GM23338 (cell line): ENCODE measurements at regions not wholly inside any gene's neighbourhood (a gene's known extent, or its start where the extent isn't known, plus 50 kb on each side); places are given as distances from the start of the nearest gene placed in this dataset.

ENCODE experiments used
- ATAC-seq: fragments of 200-7000 bp; cut with Tn5 transposase; 3 replicates; pipeline ENCODE4 v1.9.1; 2020
- DNase-seq: peaks from one replicate; pipeline ENCODE4 v3.0.0-alpha.2; 2015; ENCODE audit warnings: low spot score
- H2AFZ ChIP-seq: fragments of 200-600 bp; sonication (generic); 2 replicates; pipeline ENCODE4 v1.8.0; 2016; ENCODE audit warnings: antibody characterized with exemption, mild to moderate bottlenecking, moderate library complexity
- H3F3A ChIP-seq: fragments of 200-600 bp; sonication (generic); replicated peaks from 2 replicates; pipeline ENCODE4 v1.8.0; 2017; ENCODE audit warnings: antibody characterized with exemption, mixed run types, low read depth
- H3K27ac ChIP-seq: fragments of 200-600 bp; sonication (generic); 2 replicates; pipeline ENCODE4 v1.6.1; 2016; ENCODE audit warnings: low read depth
- H3K27me3 ChIP-seq: fragments of 200-600 bp; sonication (generic); 2 replicates; pipeline ENCODE4 v1.8.0; 2016; ENCODE audit warnings: mild to moderate bottlenecking, mixed run types, moderate library complexity; ENCODE audit not compliant: insufficient read depth
- H3K36me3 ChIP-seq: fragments of 200-600 bp; sonication (generic); 2 replicates; pipeline ENCODE4 v1.8.0; 2016; ENCODE audit warnings: mild to moderate bottlenecking; ENCODE audit not compliant: insufficient read depth
- H3K4me1 ChIP-seq: fragments of 200-600 bp; sonication (generic); 2 replicates; pipeline ENCODE4 v1.8.0; 2016; ENCODE audit warnings: mild to moderate bottlenecking, moderate library complexity; ENCODE audit not compliant: insufficient read depth
- H3K4me2 ChIP-seq: fragments of 200-600 bp; sonication (generic); 2 replicates; pipeline ENCODE4 v1.7.1; 2017; ENCODE audit warnings: mixed run types
- H3K4me3 ChIP-seq: fragments of 200-600 bp; sonication (generic); 2 replicates; pipeline ENCODE4 v1.6.1; 2016; ENCODE audit warnings: mixed run types
- H3K79me2 ChIP-seq: fragments of 200-600 bp; sonication (generic); replicated peaks from 2 replicates; pipeline ENCODE4 v1.8.0; 2017; ENCODE audit warnings: mild to moderate bottlenecking; ENCODE audit not compliant: insufficient read depth
- H3K9me2 ChIP-seq: fragments of 200-600 bp; sonication (generic); 2 replicates; pipeline ENCODE4 v1.8.0; 2017; ENCODE audit not compliant: insufficient read depth
- H4K20me1 ChIP-seq: fragments of 200-600 bp; sonication (generic); replicated peaks from 2 replicates; pipeline ENCODE4 v1.8.0; 2017; ENCODE audit warnings: mild to moderate bottlenecking; ENCODE audit not compliant: insufficient read depth
- H3K27ac Mint-ChIP-seq: 2 replicates; pipeline ENCODE4 v1.8.0; 2020; ENCODE audit warnings: inconsistent platforms, mild to moderate bottlenecking, moderate library complexity, mixed read lengths
- H3K27me3 Mint-ChIP-seq: 3 replicates; pipeline ENCODE4 v1.8.0; 2022; ENCODE audit warnings: low read depth, mild to moderate bottlenecking, moderate library complexity, mixed read lengths, inconsistent platforms; ENCODE audit not compliant: insufficient read depth, poor library complexity
- H3K36me3 Mint-ChIP-seq: 3 replicates; pipeline ENCODE4 v1.8.0; 2021; ENCODE audit warnings: low read depth, mild to moderate bottlenecking, inconsistent platforms, moderate library complexity, mixed read lengths
- H3K4me1 Mint-ChIP-seq: 3 replicates; pipeline ENCODE4 v1.8.0; 2020; ENCODE audit warnings: mild to moderate bottlenecking, inconsistent platforms, mixed read lengths
- H3K4me3 Mint-ChIP-seq: 3 replicates; pipeline ENCODE4 v1.8.0; 2021; ENCODE audit warnings: moderate library complexity, mild to moderate bottlenecking, inconsistent platforms, mixed read lengths
- H3K9me3 Mint-ChIP-seq: 3 replicates; pipeline ENCODE4 v1.8.0; 2020; ENCODE audit warnings: moderate library complexity, mild to moderate bottlenecking, inconsistent platforms, mixed read lengths
- CREB1 ChIP-seq: fragments of 250-450 bp; sonication (Bioruptor Pico); IDR thresholded peaks from 2 replicates; pipeline ENCODE4 v1.5.0; 2020; ENCODE audit warnings: low read depth, mild to moderate bottlenecking, moderate library complexity
- ETS1 ChIP-seq: IDR thresholded peaks from 2 replicates; pipeline ENCODE4 v1.6.1; 2016; ENCODE audit warnings: antibody characterized with exemption
- EZH2 ChIP-seq: fragments of 200-600 bp; sonication (generic); IDR thresholded peaks from one replicate; pipeline ENCODE4 v1.8.0; 2017; ENCODE audit warnings: antibody characterized with exemption, mild to moderate bottlenecking, low read depth; ENCODE audit not compliant: unreplicated experiment
- EZH2phosphoT487 ChIP-seq: fragments of 200-600 bp; sonication (generic); IDR thresholded peaks from one replicate; pipeline ENCODE4 v1.8.1; 2018; ENCODE audit warnings: antibody characterized with exemption; ENCODE audit not compliant: unreplicated experiment
- JUNB ChIP-seq: IDR thresholded peaks from one replicate; pipeline ENCODE4 v1.6.1; 2016; ENCODE audit warnings: antibody characterized with exemption; ENCODE audit not compliant: unreplicated experiment
- NANOG ChIP-seq: IDR thresholded peaks from 2 replicates; pipeline ENCODE4 v1.6.1; 2016; ENCODE audit warnings: antibody characterized with exemption, borderline replicate concordance
- POLR2AphosphoS5 ChIP-seq: IDR thresholded peaks from 2 replicates; pipeline ENCODE4 v1.6.1; 2016; ENCODE audit warnings: antibody characterized with exemption, low read depth
- STAT1 ChIP-seq: IDR thresholded peaks from one replicate; pipeline ENCODE4 v1.6.1; 2016; ENCODE audit warnings: antibody characterized with exemption; ENCODE audit not compliant: unreplicated experiment
- ZNF114 ChIP-seq: fragments of 250-450 bp; sonication (Bioruptor Pico); IDR thresholded peaks from 2 replicates; pipeline ENCODE4 v1.5.0; 2020; ENCODE audit warnings: mild to moderate bottlenecking, moderate library complexity
- ZNF331 ChIP-seq: fragments of 250-450 bp; sonication (Bioruptor Pico); IDR thresholded peaks from 2 replicates; pipeline ENCODE4 v1.5.0; 2020; ENCODE audit warnings: low read depth, mild to moderate bottlenecking, moderate library complexity
- ZNF462 ChIP-seq: fragments of 250-450 bp; sonication (Bioruptor Pico); IDR thresholded peaks from 2 replicates; pipeline ENCODE4 v1.5.0; 2020; ENCODE audit warnings: mild to moderate bottlenecking, moderate library complexity
- TF ChIP-seq, protein P1 (sequence below): IDR thresholded peaks from one replicate; pipeline ENCODE4 v1.6.1; 2018; ENCODE audit warnings: antibody characterized with exemption; ENCODE audit not compliant: unreplicated experiment
- TF ChIP-seq, protein P2 (sequence below), 2 experiments: fragments of 200-600 bp in 1 of 2; sonication (generic) in 1 of 2; conservative IDR thresholded peaks; 2 replicates each; pipeline versions ENCODE4 v1.5.1 to v1.6.1; 2016 to 2017; ENCODE audit warnings: antibody characterized with exemption in 2 of 2, low read depth in 2 of 2, mild to moderate bottlenecking in 2 of 2, moderate library complexity in 1 of 2

DNA sequence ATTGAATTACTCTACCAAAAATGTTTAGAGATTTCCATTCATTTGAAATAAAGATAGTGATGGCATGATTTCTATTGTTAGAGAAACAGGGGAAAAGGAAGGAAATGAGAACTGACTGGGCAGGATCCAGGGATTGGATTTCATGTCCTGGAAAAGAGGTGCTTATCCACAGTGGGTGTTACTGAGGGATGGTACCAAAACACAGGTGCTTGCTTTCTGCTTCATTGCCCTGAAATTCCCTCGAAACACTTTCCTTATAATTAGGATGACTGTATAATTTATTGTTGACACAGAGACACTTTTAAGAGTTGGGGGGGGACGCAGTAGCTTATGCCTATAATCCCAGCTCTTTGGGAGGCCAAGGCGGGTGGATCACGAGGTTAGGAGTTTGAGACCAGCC is 185.0 kb upstream of the KCNK2 start:
- Mint-ChIP-seq H3K4me1 (no peaks in the 10 kb centered on the region; the same call in 2 of the 3 replicates), H3K9me3 (no peaks in the 10 kb centered on the region; the same call in 2 of the 3 replicates), H3K27ac (no peak overlapping the region), H3K27me3 (no peaks in the 10 kb centered on the region), H3K4me3 (no peak overlapping the region), H3K36me3 (no peaks in the 10 kb centered on the region)
- no peak overlapping the region for H2AFZ ChIP-seq
- H3K27ac ChIP-seq = no peak overlapping the region
- no peak for TF ChIP-seq ZNF331 (CRISPR knock-in tag)
- no peak for TF ChIP-seq ZNF114 (CRISPR knock-in tag)
- no peak for TF ChIP-seq NANOG
- no peak for TF ChIP-seq POLR2AphosphoS5
- TF ChIP-seq EZH2 = no peak
- TF ChIP-seq EZH2phosphoT487 = no peak
- TF ChIP-seq, protein P1, sequence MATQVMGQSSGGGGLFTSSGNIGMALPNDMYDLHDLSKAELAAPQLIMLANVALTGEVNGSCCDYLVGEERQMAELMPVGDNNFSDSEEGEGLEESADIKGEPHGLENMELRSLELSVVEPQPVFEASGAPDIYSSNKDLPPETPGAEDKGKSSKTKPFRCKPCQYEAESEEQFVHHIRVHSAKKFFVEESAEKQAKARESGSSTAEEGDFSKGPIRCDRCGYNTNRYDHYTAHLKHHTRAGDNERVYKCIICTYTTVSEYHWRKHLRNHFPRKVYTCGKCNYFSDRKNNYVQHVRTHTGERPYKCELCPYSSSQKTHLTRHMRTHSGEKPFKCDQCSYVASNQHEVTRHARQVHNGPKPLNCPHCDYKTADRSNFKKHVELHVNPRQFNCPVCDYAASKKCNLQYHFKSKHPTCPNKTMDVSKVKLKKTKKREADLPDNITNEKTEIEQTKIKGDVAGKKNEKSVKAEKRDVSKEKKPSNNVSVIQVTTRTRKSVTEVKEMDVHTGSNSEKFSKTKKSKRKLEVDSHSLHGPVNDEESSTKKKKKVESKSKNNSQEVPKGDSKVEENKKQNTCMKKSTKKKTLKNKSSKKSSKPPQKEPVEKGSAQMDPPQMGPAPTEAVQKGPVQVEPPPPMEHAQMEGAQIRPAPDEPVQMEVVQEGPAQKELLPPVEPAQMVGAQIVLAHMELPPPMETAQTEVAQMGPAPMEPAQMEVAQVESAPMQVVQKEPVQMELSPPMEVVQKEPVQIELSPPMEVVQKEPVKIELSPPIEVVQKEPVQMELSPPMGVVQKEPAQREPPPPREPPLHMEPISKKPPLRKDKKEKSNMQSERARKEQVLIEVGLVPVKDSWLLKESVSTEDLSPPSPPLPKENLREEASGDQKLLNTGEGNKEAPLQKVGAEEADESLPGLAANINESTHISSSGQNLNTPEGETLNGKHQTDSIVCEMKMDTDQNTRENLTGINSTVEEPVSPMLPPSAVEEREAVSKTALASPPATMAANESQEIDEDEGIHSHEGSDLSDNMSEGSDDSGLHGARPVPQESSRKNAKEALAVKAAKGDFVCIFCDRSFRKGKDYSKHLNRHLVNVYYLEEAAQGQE = no peak
- TF ChIP-seq JUNB = no peak
- no peak for TF ChIP-seq ETS1
- TF ChIP-seq STAT1 = no peak
- no peak for TF ChIP-seq CREB1 (CRISPR knock-in tag)
- TF ChIP-seq, protein P2, sequence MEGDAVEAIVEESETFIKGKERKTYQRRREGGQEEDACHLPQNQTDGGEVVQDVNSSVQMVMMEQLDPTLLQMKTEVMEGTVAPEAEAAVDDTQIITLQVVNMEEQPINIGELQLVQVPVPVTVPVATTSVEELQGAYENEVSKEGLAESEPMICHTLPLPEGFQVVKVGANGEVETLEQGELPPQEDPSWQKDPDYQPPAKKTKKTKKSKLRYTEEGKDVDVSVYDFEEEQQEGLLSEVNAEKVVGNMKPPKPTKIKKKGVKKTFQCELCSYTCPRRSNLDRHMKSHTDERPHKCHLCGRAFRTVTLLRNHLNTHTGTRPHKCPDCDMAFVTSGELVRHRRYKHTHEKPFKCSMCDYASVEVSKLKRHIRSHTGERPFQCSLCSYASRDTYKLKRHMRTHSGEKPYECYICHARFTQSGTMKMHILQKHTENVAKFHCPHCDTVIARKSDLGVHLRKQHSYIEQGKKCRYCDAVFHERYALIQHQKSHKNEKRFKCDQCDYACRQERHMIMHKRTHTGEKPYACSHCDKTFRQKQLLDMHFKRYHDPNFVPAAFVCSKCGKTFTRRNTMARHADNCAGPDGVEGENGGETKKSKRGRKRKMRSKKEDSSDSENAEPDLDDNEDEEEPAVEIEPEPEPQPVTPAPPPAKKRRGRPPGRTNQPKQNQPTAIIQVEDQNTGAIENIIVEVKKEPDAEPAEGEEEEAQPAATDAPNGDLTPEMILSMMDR (conservative IDR thresholded peaks at IDR 0.05; ENCODE audit: low read depth in 2 of 2) = no peak
- TF ChIP-seq ZNF462 (CRISPR knock-in tag) = no peak
- no peak for DNase-seq
- H3K4me1 ChIP-seq = no peaks in the 10 kb centered on the region
- H3K4me3 ChIP-seq = no peak overlapping the region
- no peaks in the 10 kb centered on the region for H3K27me3 ChIP-seq
- no peak overlapping the region for H3K4me2 ChIP-seq
- H3K36me3 ChIP-seq = no peaks in the 10 kb centered on the region
- ATAC-seq = no peak
- no peaks in the 10 kb centered on the region for H3F3A ChIP-seq
- no peaks in the 10 kb centered on the region; the same call in 1 of the 2 replicates for H3K9me2 ChIP-seq
- no peaks in the 10 kb centered on the region for H3K79me2 ChIP-seq
- no peaks in the 10 kb centered on the region for H4K20me1 ChIP-seq
